ENCODE measurements at regions not wholly inside any gene's neighbourhood (a gene's known extent, or its start where the extent isn't known, plus 50 kb on each side); places are given as distances from the start of the nearest gene placed in this dataset.

- TF ChIP-seq ZNF462 (CRISPR knock-in tag; IDR thresholded peaks at IDR 0.05) (no peak), ZNF331 (CRISPR knock-in tag; IDR thresholded peaks at IDR 0.05; ENCODE audit: low read depth) (no peak)
These were observed 175.7 kb upstream of the DDHD1 start (continued) for GRCh38 chr14:53328841-53329240.

GRCh38 chr14:53327716-53328115 lies 174.6 kb upstream of the DDHD1 start:
- ATAC-seq = no peak
- peak overlapping the region; percentile 43; the same call in 1 of the 2 replicates for H3K4me2 ChIP-seq
- TF ChIP-seq JUNB (IDR thresholded peaks at IDR 0.05; ENCODE audit: unreplicated experiment) (no peak), CREB1 (CRISPR knock-in tag; IDR thresholded peaks at IDR 0.05; ENCODE audit: low read depth) (no peak), ETS1 (IDR thresholded peaks at IDR 0.05) (no peak), REST (IDR thresholded peaks at IDR 0.05; ENCODE audit: unreplicated experiment) (no peak), EZH2phosphoT487 (IDR thresholded peaks at IDR 0.05; ENCODE audit: unreplicated experiment) (no peak), POLR2AphosphoS5 (IDR thresholded peaks at IDR 0.05; ENCODE audit: low read depth) (no peak), EZH2 (IDR thresholded peaks at IDR 0.05; ENCODE audit: low read depth, unreplicated experiment) (no peak), STAT1 (IDR thresholded peaks at IDR 0.05; ENCODE audit: unreplicated experiment) (no peak), CTCF (conservative IDR thresholded peaks at IDR 0.05; ENCODE audit: low read depth in 2 of 2) (no peak), ZNF331 (CRISPR knock-in tag; IDR thresholded peaks at IDR 0.05; ENCODE audit: low read depth) (no peak), ZNF114 (CRISPR knock-in tag; IDR thresholded peaks at IDR 0.05) (no peak)

More at GRCh38 chr14:53327716-53328115, 174.6 kb upstream of the DDHD1 start:
- H3K27ac Mint-ChIP-seq = peak overlapping the region; percentile 42; the same call in 1 of the 2 replicates
- peaks cover 21% of the 10 kb centered on the region; the same call in 1 of the 2 replicates for H3K9me2 ChIP-seq (ENCODE audit: insufficient read depth)
- no peak overlapping the region for H3K4me3 Mint-ChIP-seq
- H3K79me2 ChIP-seq (replicated peaks; ENCODE audit: insufficient read depth) = no peaks in the 10 kb centered on the region
- no peaks in the 10 kb centered on the region for H3K27me3 Mint-ChIP-seq (ENCODE audit: insufficient read depth, low read depth, poor library complexity)
- no peaks in the 10 kb centered on the region; the same call in 2 of the 3 replicates for H3K9me3 Mint-ChIP-seq
- no peaks in the 10 kb centered on the region for H3K27me3 ChIP-seq (ENCODE audit: insufficient read depth)
- H2AFZ ChIP-seq = no peak overlapping the region
- no peak overlapping the region for H3K4me3 ChIP-seq
- H3K4me1 ChIP-seq (ENCODE audit: insufficient read depth) = peaks cover 14% of the 10 kb centered on the region
- no peak for DNase-seq (ENCODE audit: low spot score)
- H4K20me1 ChIP-seq (replicated peaks; ENCODE audit: insufficient read depth) = no peaks in the 10 kb centered on the region
- no peaks in the 10 kb centered on the region for H3K36me3 Mint-ChIP-seq (ENCODE audit: low read depth)
- no peak overlapping the region for H3K27ac ChIP-seq (ENCODE audit: low read depth)
- H3K36me3 ChIP-seq (ENCODE audit: insufficient read depth) = no peaks in the 10 kb centered on the region
- H3K4me1 Mint-ChIP-seq = peaks cover 21% of the 10 kb centered on the region
- H3F3A ChIP-seq (replicated peaks; ENCODE audit: low read depth) = no peaks in the 10 kb centered on the region

All from GM23338 (cell line).